ENCODE measurements at regions not wholly inside any gene's neighbourhood (a gene's known extent, or its start where the extent isn't known, plus 50 kb on each side); places are given as distances from the start of the nearest gene placed in this dataset.

- Histone ChIP-seq H3K36me3 (no peaks in the 10 kb centered on the region), H3K9me3 (no peaks in the 10 kb centered on the region), H3K4me3 (no peak overlapping the region), H3K27me3 (replicated peaks; ENCODE audit: insufficient read depth) (no peaks in the 10 kb centered on the region), H3K27ac (no peak overlapping the region), H3K4me1 (replicated peaks) (no peaks in the 10 kb centered on the region)
- intact Hi-C loops (cut with DNase I), result no loop called here
- TF ChIP-seq CTCF (IDR thresholded peaks at IDR 0.05) (no peak), POLR2A (IDR thresholded peaks at IDR 0.05) (no peak), POLR2AphosphoS5 (IDR thresholded peaks at IDR 0.05) (no peak)
- DNase-seq (ENCODE audit: low spot score), result no peak
- 93% methylated on average over 8 of the region's 8 CpGs for WGBS
These were observed 78.7 kb upstream of the FOXN3 start for GRCh38 chr14:89495718-89496117.

GRCh38 chr14:89493877-89494634 lies 77.0 kb upstream of the FOXN3 start:
- Histone ChIP-seq H3K4me3 (no peak overlapping the region), H3K9me3 (no peaks in the 10 kb centered on the region), H3K36me3 (no peaks in the 10 kb centered on the region), H3K4me1 (replicated peaks) (no peaks in the 10 kb centered on the region), H3K27ac (no peak overlapping the region), H3K27me3 (replicated peaks; ENCODE audit: insufficient read depth) (no peaks in the 10 kb centered on the region)
- no peak for TF ChIP-seq CTCF (IDR thresholded peaks at IDR 0.05)
- no peak for TF ChIP-seq POLR2A (IDR thresholded peaks at IDR 0.05)
- TF ChIP-seq POLR2AphosphoS5 (IDR thresholded peaks at IDR 0.05), result no peak
- 78% methylated on average over 11 of the region's 11 CpGs for WGBS
- DNase-seq (ENCODE audit: low spot score), result no peak
- intact Hi-C loops (cut with DNase I), result no loop called here

- H3K27me3 ChIP-seq (replicated peaks; ENCODE audit: insufficient read depth), result no peaks in the 10 kb centered on the region
- no peaks in the 10 kb centered on the region for H3K4me1 ChIP-seq (replicated peaks)
- H3K4me3 ChIP-seq, result no peak overlapping the region
- no peaks in the 10 kb centered on the region for H3K9me3 ChIP-seq
- no peak overlapping the region for H3K27ac ChIP-seq
- TF ChIP-seq POLR2A (IDR thresholded peaks at IDR 0.05) (no peak), POLR2AphosphoS5 (IDR thresholded peaks at IDR 0.05) (no peak), CTCF (IDR thresholded peaks at IDR 0.05) (no peak)
- 63% methylated on average over 4 of the region's 4 CpGs for WGBS
- intact Hi-C loops (cut with DNase I), result no loop called here
- no peaks in the 10 kb centered on the region for H3K36me3 ChIP-seq
- DNase-seq (ENCODE audit: low spot score), result no peak
These were observed 76.4 kb upstream of the FOXN3 start for GRCh38 chr14:89493406-89493805.

GRCh38 chr14:89491711-89492381 lies 74.8 kb upstream of the FOXN3 start:
- intact Hi-C loops (cut with DNase I), result no loop called here
- no peak overlapping the region for H3K4me3 ChIP-seq
- no peaks in the 10 kb centered on the region for H3K27me3 ChIP-seq (replicated peaks; ENCODE audit: insufficient read depth)
- 66% methylated on average over 8 of the region's 8 CpGs for WGBS
- H3K36me3 ChIP-seq, result no peaks in the 10 kb centered on the region
- no peaks in the 10 kb centered on the region for H3K4me1 ChIP-seq (replicated peaks)
- H3K27ac ChIP-seq, result no peak overlapping the region
- no peak for DNase-seq (ENCODE audit: low spot score)
- no peak for TF ChIP-seq CTCF (IDR thresholded peaks at IDR 0.05)
- no peak for TF ChIP-seq POLR2AphosphoS5 (IDR thresholded peaks at IDR 0.05)
- TF ChIP-seq POLR2A (IDR thresholded peaks at IDR 0.05), result no peak
- no peaks in the 10 kb centered on the region for H3K9me3 ChIP-seq

GRCh38 chr14:89490466-89490865 lies 73.4 kb upstream of the FOXN3 start:
- Histone ChIP-seq H3K27me3 (replicated peaks; ENCODE audit: insufficient read depth) (no peaks in the 10 kb centered on the region), H3K27ac (no peak overlapping the region), H3K4me3 (no peak overlapping the region), H3K36me3 (no peaks in the 10 kb centered on the region), H3K4me1 (replicated peaks) (no peaks in the 10 kb centered on the region), H3K9me3 (no peaks in the 10 kb centered on the region)
- no peak for TF ChIP-seq POLR2A (IDR thresholded peaks at IDR 0.05)
- no peak for TF ChIP-seq POLR2AphosphoS5 (IDR thresholded peaks at IDR 0.05)
- no peak for TF ChIP-seq CTCF (IDR thresholded peaks at IDR 0.05)
- WGBS, result 90% methylated on average over 5 of the region's 5 CpGs
- DNase-seq (ENCODE audit: low spot score), result no peak
- intact Hi-C loops (cut with DNase I), result no loop called here
